ENCODE measurements at regions not wholly inside any gene's neighbourhood (a gene's known extent, or its start where the extent isn't known, plus 50 kb on each side); places are given as distances from the start of the nearest gene placed in this dataset.

DNA sequence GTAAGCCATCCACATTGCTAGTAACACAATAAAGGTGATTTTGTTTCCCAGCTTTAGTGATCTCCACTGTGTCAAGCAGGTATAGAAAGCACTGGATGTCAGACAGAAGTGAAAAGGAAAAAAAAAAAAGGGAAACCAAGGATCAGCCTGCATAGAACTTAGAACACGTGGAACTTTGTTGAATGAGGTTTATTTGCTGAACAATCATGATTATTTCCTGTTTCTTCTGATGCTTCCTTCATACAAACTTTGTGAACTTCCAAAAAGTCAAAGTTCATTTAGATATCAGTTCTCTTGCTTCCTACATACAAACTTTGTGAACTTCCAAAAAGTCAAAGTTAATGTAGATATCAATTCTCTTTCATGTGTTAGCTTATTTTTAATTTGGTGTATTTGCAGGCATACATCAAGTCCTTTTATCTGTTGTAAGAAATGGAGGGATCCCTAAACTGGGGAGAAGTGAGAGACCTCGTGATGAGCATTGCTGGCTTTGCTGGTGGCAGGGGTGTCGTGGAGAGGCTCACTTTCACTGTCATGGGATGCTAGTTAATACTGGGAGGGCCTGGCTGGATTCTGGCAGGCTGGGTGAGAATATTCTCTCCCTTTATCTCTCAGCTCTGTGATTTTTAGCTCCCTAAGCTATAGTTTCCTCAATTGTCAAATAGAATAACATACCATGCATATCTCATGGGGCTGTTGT, 298.4 kb downstream of the INHBA start:
- TF ChIP-seq, protein P1, sequence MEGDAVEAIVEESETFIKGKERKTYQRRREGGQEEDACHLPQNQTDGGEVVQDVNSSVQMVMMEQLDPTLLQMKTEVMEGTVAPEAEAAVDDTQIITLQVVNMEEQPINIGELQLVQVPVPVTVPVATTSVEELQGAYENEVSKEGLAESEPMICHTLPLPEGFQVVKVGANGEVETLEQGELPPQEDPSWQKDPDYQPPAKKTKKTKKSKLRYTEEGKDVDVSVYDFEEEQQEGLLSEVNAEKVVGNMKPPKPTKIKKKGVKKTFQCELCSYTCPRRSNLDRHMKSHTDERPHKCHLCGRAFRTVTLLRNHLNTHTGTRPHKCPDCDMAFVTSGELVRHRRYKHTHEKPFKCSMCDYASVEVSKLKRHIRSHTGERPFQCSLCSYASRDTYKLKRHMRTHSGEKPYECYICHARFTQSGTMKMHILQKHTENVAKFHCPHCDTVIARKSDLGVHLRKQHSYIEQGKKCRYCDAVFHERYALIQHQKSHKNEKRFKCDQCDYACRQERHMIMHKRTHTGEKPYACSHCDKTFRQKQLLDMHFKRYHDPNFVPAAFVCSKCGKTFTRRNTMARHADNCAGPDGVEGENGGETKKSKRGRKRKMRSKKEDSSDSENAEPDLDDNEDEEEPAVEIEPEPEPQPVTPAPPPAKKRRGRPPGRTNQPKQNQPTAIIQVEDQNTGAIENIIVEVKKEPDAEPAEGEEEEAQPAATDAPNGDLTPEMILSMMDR (IDR thresholded peaks at IDR 0.05) = no peak
- no peak for TF ChIP-seq POLR2A (IDR thresholded peaks at IDR 0.05)
